ENCODE measurements at regions not wholly inside any gene's neighbourhood (a gene's known extent, or its start where the extent isn't known, plus 50 kb on each side); places are given as distances from the start of the nearest gene placed in this dataset.

DNA sequence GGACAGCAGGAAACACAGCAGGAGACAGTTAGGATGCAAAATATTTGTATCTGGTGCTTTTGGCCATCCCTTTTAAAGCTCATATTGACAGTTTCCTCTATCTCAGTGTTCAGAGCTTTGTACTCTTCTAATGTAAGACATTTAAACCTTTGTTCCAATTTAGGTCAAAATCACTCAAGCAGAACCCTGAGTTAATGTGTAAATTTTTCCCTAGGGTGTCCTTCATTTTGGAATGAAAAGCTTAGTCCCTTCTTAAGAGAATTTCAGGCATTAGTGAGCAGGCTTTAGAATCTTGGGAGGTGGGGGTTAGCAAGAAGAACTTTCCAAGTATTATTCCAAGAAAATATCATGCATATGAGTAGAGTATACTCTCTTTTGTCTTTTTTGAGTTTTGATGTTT, 188.7 kb downstream of the GBA3 start:
- Histone ChIP-seq H3K4me1 (ENCODE audit: control insufficient read depth, insufficient read depth, low read length) (no peaks in the 10 kb centered on the region), H3K27me3 (ENCODE audit: control insufficient read depth in 1 of 2, insufficient read depth in 2 of 2, low read length in 2 of 2) (no peaks in the 10 kb centered on the region), H3K9ac (ENCODE audit: low read length in 2 of 2) (no peak overlapping the region), H3K4me3 (ENCODE audit: low read length in 2 of 2) (no peak overlapping the region), H3K9me3 (ENCODE audit: control insufficient read depth in 2 of 2, low read length in 2 of 2) (no peaks in the 10 kb centered on the region), H3K27ac (ENCODE audit: low read length) (no peak overlapping the region), H3K36me3 (ENCODE audit: control insufficient read depth in 2 of 2, insufficient read depth in 2 of 2, low read length in 2 of 2) (no peaks in the 10 kb centered on the region)

DNA sequence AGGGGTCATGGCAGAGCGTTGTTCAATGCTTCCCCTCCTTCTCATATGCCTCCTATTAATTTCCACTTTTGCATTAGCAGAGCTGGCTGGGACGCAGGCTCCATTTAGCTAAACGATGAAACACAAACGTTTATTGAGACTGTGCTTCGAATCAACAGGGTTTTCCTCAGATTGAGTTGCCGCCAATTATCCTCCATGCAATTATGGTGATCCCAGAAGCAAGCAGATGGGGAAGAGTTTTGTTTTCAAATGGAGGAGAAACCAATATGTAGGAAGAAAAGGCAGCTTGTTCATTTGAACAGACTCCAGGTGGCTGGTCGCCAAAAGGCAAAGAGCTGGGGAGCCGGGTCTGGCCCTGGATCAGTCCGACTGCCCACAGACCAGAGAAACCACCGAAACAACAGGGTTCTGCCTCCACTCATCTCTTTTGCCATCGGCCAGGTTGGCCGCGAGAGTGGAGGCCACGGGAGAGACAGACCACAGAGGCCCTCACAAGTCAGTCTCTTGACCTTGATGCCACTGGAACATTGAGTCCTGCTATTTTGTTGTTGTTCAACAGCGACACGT, 184.8 kb downstream of the GBA3 start:
- H3K4me3 ChIP-seq (ENCODE audit: low read length in 2 of 2) = no peak overlapping the region
- peaks cover 0 to 3% of the 10 kb centered on the region in 2 donors for H3K9me3 ChIP-seq (ENCODE audit: control insufficient read depth in 2 of 2, low read length in 2 of 2)
- no peaks in the 10 kb centered on the region for H3K4me1 ChIP-seq (ENCODE audit: control insufficient read depth, insufficient read depth, low read length)
- no peak overlapping the region for H3K9ac ChIP-seq (ENCODE audit: low read length in 2 of 2)
- H3K27ac ChIP-seq (ENCODE audit: low read length) = no peak overlapping the region
- no peaks in the 10 kb centered on the region for H3K36me3 ChIP-seq (ENCODE audit: control insufficient read depth in 2 of 2, insufficient read depth in 2 of 2, low read length in 2 of 2)
- no peaks in the 10 kb centered on the region for H3K27me3 ChIP-seq (ENCODE audit: control insufficient read depth in 1 of 2, insufficient read depth in 2 of 2, low read length in 2 of 2)

DNA sequence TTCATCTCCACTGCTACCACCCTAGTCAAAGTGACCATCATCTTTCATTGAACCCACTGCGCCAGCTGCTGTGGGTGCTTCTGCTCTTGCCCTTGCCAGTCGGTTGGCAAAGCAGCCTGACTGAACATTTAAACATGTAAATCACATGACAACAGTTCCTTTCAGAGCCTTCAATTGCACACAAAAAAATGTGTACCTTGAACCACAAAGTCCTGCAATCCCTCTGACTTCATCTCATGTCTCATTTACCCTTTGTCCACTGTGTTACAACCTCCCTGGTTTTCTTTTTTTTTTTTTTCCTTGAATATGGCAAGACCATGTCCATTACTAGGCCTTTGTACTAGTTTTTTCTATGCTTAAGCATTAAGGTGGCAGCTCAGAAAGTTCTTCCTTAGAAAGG, 183.5 kb downstream of the GBA3 start:
- Histone ChIP-seq H3K4me1 (ENCODE audit: control insufficient read depth, insufficient read depth, low read length) (no peaks in the 10 kb centered on the region), H3K9me3 (ENCODE audit: control insufficient read depth in 2 of 2, low read length in 2 of 2) (peaks cover 0 to 3% of the 10 kb centered on the region in 2 donors), H3K27me3 (ENCODE audit: control insufficient read depth in 1 of 2, insufficient read depth in 2 of 2, low read length in 2 of 2) (no peaks in the 10 kb centered on the region), H3K36me3 (ENCODE audit: control insufficient read depth in 2 of 2, insufficient read depth in 2 of 2, low read length in 2 of 2) (no peaks in the 10 kb centered on the region), H3K27ac (ENCODE audit: low read length) (no peak overlapping the region), H3K4me3 (ENCODE audit: low read length in 2 of 2) (no peak overlapping the region), H3K9ac (ENCODE audit: low read length in 2 of 2) (no peak overlapping the region)

DNA sequence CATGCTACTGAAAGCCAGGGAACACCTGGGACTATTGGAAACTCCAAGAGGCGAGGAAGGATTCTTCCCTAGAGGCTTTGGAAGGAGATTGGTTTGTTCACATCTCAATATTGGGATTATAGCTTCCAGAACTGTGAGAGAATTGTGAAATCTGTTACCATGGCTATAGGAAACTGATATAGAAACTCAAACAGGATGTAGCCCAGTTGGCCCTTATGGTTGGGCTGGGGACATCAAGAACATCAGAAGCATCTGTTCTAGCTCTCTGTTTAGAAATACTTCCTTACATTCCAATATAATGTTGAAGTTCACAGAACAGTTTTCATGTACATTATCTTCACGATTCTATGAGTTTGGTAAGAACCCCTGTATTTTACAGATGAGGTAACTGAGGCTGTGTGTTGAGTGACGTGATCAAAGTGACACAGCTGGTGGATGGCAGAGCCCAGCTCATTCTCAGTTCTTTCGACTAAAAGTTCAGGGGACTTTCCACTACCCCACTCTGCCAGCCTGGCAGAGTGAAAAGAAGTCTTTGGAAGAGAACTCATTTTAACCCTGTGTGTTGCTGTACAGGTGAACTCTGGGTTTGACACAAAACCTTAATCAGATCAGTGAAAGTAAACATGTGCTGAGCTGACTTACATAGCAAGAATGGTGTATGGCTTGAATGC, 183.0 kb downstream of the GBA3 start:
- H3K9me3 ChIP-seq (ENCODE audit: control insufficient read depth in 2 of 2, low read length in 2 of 2) = peaks cover 0 to 3% of the 10 kb centered on the region in 2 donors
- H3K36me3 ChIP-seq (ENCODE audit: control insufficient read depth in 2 of 2, insufficient read depth in 2 of 2, low read length in 2 of 2) = no peaks in the 10 kb centered on the region
- no peaks in the 10 kb centered on the region for H3K27me3 ChIP-seq (ENCODE audit: control insufficient read depth in 1 of 2, insufficient read depth in 2 of 2, low read length in 2 of 2)
- H3K9ac ChIP-seq (ENCODE audit: low read length in 2 of 2) = no peak overlapping the region
- H3K4me3 ChIP-seq (ENCODE audit: low read length in 2 of 2) = no peak overlapping the region
- H3K27ac ChIP-seq (ENCODE audit: low read length) = no peak overlapping the region
- H3K4me1 ChIP-seq (ENCODE audit: control insufficient read depth, insufficient read depth, low read length) = no peaks in the 10 kb centered on the region

DNA sequence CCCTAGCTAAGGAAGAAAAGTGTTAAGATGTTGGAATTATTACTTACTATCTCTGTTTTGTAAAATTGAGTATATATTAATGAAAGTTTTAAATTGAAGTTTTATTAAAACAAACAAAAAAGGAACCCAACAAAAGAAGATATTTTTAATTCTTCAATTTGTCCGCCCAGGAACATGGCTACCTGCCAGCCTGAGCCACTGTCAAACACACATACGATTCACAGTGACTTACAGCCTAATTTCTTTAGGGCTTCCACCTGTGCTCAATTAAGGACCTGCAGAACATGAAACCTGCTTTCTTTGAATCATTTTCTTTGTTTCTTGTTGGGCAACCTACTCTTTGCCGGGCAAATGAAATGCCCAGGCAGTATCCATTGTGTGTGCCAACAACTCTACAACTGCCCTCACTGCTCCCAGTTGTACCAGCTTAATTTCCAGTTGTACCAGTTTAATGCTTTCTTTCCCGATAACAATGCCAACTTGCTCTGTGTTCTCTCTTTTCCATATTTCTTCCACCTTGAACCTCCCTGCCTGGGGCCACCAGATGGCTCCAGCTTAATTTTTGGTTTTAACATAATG, 181.7 kb downstream of the GBA3 start:
- H3K27me3 ChIP-seq (ENCODE audit: control insufficient read depth in 1 of 2, insufficient read depth in 2 of 2, low read length in 2 of 2) = no peaks in the 10 kb centered on the region
- no peak overlapping the region for H3K9ac ChIP-seq (ENCODE audit: low read length in 2 of 2)
- H3K36me3 ChIP-seq (ENCODE audit: control insufficient read depth in 2 of 2, insufficient read depth in 2 of 2, low read length in 2 of 2) = no peaks in the 10 kb centered on the region
- H3K4me3 ChIP-seq (ENCODE audit: low read length in 2 of 2) = no peak overlapping the region
- no peak overlapping the region for H3K27ac ChIP-seq (ENCODE audit: low read length)
- no peaks in the 10 kb centered on the region for H3K4me1 ChIP-seq (ENCODE audit: control insufficient read depth, insufficient read depth, low read length)
- H3K9me3 ChIP-seq (ENCODE audit: control insufficient read depth in 2 of 2, low read length in 2 of 2) = peaks cover 0 to 3% of the 10 kb centered on the region in 2 donors

DNA sequence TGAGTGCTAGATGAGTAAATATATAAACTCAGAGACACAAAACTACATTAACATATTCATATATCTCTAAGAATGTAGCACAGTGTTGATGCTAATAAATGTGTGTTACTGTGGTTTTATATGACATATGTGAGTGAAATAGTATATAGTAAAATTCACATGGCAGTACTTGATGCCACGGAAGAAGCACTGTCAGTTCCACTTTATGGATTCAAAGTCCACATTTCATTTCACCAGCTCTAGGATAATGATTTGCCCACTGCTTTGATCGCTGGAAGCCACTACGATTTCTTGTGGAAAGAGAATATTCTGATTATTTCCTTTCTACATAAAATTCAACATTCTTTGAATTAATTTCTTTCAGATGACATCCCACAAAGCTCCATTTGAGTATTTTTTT, 181.2 kb downstream of the GBA3 start:
- Histone ChIP-seq H3K27ac (ENCODE audit: low read length) (no peak overlapping the region), H3K36me3 (ENCODE audit: control insufficient read depth in 2 of 2, insufficient read depth in 2 of 2, low read length in 2 of 2) (no peaks in the 10 kb centered on the region), H3K4me1 (ENCODE audit: control insufficient read depth, insufficient read depth, low read length) (no peaks in the 10 kb centered on the region), H3K4me3 (ENCODE audit: low read length in 2 of 2) (no peak overlapping the region), H3K27me3 (ENCODE audit: control insufficient read depth in 1 of 2, insufficient read depth in 2 of 2, low read length in 2 of 2) (no peaks in the 10 kb centered on the region), H3K9me3 (ENCODE audit: control insufficient read depth in 2 of 2, low read length in 2 of 2) (peaks cover 0 to 3% of the 10 kb centered on the region in 2 donors), H3K9ac (ENCODE audit: low read length in 2 of 2) (no peak overlapping the region)

DNA sequence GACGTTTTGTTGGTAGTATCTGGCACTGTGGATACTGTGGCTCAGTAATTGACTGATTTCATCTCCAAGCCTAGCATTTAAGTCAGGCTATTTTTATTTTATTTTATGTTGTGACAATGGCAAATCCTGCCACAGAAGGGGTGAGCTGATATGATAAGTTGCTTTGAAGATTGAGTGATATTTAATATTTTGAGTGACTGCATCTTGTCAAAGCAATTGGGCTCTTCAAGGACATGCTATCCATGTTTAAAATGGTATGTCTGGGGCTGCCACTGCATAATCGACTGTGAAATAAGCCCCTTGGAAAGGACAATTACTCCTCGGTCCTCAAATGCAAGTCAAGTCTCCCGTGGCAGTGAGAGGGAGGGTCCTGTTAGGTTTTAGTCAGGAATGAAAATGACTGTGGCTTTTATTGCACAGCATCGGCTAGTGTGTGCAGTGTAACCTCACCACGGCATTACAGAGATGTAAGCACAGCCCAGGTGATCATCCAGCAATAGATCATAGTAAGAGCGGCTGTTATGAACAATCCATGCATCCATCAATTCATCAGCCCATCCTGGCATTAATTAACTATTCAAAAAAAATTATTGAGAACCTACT, 178.2 kb downstream of the GBA3 start:
- Histone ChIP-seq H3K27ac (ENCODE audit: low read length) (no peak overlapping the region), H3K27me3 (ENCODE audit: control insufficient read depth in 1 of 2, insufficient read depth in 2 of 2, low read length in 2 of 2) (no peaks in the 10 kb centered on the region), H3K4me1 (ENCODE audit: control insufficient read depth, insufficient read depth, low read length) (no peaks in the 10 kb centered on the region), H3K9me3 (ENCODE audit: control insufficient read depth in 2 of 2, low read length in 2 of 2) (peaks cover 0 to 5% of the 10 kb centered on the region in 2 donors), H3K4me3 (ENCODE audit: low read length in 2 of 2) (no peak overlapping the region), H3K36me3 (ENCODE audit: control insufficient read depth in 2 of 2, insufficient read depth in 2 of 2, low read length in 2 of 2) (no peaks in the 10 kb centered on the region), H3K9ac (ENCODE audit: low read length in 2 of 2) (no peak overlapping the region)

DNA sequence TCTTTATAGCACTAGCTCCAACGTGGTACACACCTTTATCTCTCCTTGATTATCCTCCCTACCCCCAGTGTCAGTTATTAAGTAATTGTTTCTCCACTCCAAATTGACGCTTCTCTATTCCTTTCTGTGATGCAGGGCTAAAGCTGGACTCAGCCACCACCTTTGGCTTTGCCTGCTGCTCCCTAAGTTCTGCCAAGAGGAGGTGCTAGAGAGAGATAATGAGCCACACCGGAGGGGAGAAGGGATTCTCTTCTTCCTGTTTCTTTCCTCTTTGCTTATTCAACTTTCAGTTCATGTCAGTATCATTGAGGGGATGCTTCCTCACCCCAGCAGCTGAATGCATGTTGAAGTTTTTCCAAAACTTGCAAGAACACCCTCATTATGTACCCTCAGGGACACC, 176.5 kb downstream of the GBA3 start:
- no peak overlapping the region for H3K27ac ChIP-seq (ENCODE audit: low read length)
- H3K9ac ChIP-seq (ENCODE audit: low read length in 2 of 2) = no peak overlapping the region
- no peaks in the 10 kb centered on the region for H3K27me3 ChIP-seq (ENCODE audit: control insufficient read depth in 1 of 2, insufficient read depth in 2 of 2, low read length in 2 of 2)
- no peak overlapping the region for H3K4me3 ChIP-seq (ENCODE audit: low read length in 2 of 2)
- no peaks in the 10 kb centered on the region for H3K36me3 ChIP-seq (ENCODE audit: control insufficient read depth in 2 of 2, insufficient read depth in 2 of 2, low read length in 2 of 2)
- peaks cover 0 to 5% of the 10 kb centered on the region in 2 donors for H3K9me3 ChIP-seq (ENCODE audit: control insufficient read depth in 2 of 2, low read length in 2 of 2)
- H3K4me1 ChIP-seq (ENCODE audit: control insufficient read depth, insufficient read depth, low read length) = no peaks in the 10 kb centered on the region

Data from stomach smooth muscle (tissue), 2 donors.